HT-29 (cell line): ENCODE measurements at regions not wholly inside any gene's neighbourhood (a gene's known extent, or its start where the extent isn't known, plus 50 kb on each side); places are given as distances from the start of the nearest gene placed in this dataset.

Experiments
- DNase-seq: peaks from one replicate; pipeline ENCODE4 v3.0.0-alpha.2; 2015; ENCODE audit warnings: low spot score

- DNase-seq, result no peak
Observed at GRCh38 chr18:46378126-46378863, 274.1 kb downstream of the HAUS1 start.

GRCh38 chr18:46378864-46379207 lies 274.7 kb downstream of the HAUS1 start:
- no peak for DNase-seq

DNA sequence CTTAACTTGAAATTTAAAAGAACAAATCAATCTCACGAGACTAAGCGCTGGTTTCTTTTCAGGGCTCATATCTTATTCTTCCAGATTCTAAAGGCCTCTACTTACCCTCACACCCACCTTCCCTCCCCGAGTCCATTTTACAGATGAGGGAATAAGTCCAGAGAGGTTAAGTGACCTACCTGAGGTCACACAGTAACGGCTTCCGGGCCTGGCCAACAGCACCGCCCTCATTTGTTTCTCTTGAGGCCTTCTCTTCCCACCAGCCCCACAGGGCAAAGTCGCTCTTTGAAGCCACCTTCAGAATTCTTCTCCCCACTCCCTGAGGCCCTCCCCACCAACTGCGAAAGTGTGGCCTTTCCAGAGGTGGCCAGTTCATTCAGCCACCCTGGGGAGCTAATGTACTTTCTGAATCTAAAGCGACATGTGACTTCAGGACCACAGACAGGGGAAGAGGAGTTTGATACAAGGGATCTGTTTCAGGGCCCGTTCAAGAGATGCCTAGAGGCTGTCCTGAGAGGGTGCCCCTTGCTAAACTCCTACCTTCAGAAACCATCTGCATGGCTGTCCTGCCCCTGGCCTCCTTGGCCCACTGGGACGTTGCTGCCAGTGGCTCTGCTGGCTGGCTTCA lies 275.3 kb downstream of the HAUS1 start:
- DNase-seq, result no peak

- DNase-seq, result no peak
Observed at GRCh38 chr18:46385124-46385523, 271.9 kb downstream of the LOXHD1 start.

DNA sequence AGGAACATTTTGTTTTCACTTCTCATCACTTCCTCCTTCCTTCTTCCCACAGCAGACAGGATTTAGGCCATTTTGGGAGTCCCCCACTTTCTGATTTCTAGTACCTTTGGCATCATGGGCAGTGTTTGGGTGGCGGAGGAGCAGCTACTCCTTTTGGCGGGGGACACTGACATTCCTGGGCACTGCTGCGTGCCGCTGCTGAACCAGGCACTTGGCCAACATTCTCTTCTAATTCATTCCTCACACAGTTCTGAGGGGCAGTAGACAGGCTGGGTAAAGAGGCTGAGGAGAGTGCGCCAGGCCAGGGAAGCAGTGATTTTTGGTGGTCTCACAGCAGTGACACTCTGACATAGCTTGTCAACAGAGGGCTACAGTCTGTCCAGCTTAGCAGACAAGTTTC lies 270.2 kb downstream of the LOXHD1 start:
- no peak for DNase-seq

GRCh38 chr18:46387441-46388131 lies 269.4 kb downstream of the LOXHD1 start:
- no peak for DNase-seq

- no peak for DNase-seq
Observed at GRCh38 chr18:46388286-46388685, 268.7 kb downstream of the LOXHD1 start.

DNA sequence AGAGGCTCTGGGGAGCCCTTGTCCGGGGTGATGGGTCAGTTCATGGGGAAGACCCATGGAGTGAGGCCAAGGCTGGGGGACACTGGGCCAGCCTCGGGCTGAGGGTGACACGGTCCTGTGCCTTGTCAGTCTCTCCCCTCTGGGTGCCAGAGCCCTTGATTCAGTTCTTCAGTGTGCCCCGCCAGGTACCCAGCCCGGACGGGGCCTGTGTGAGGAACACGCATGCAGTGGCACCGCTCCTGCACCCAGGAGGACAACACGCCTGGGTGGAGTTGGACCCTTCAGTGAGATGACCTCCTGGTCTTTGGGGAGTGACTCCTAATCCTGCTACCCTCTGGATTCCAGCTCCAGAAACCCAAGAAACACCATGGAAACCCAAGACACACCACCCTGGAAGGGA lies 264.4 kb downstream of the LOXHD1 start:
- DNase-seq, result no peak

DNA sequence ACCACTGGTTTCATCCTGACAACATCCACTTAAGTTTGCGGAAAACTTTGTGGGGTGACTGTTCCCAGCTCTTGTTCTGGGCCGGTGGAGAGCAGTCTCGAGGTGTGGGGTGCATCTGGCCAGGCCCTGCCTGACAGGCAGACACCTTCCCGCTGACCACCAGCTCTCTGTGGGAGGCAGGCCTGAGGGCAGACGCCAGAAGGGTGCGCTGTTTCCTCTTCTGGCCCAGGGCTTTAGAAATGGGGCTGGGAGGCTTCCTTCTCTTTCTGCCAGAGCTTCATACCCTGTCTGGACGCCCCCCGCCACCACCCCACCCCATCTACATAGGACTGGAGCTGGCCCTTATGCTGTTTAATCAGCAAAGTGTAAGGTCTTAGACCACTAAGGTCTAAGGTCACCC lies 263.8 kb downstream of the LOXHD1 start:
- no peak for DNase-seq

GRCh38 chr18:46393961-46394360 lies 263.1 kb downstream of the LOXHD1 start:
- no peak for DNase-seq

DNA sequence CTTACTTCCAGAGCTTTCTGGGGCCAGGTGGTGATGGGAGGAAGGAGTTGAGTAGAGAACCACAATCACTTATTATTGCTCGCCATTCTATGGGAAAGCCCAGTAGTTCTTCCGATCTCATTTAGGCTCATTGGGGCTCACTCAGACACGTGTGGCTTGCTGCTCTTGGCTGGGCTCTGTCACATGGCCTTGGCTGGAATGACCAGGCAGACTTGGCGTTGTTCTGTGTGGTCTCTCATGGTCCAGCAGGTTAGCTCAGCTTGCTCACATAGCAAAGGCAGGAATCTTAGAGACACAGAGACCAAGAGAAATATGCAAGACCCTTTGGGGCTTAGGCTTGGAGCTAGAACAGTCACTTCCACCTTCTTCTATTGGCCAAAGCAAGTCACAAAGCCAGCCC lies 261.2 kb downstream of the LOXHD1 start:
- no peak for DNase-seq

GRCh38 chr18:46397174-46397573 lies 259.8 kb downstream of the LOXHD1 start:
- DNase-seq, result peak; percentile 6

DNA sequence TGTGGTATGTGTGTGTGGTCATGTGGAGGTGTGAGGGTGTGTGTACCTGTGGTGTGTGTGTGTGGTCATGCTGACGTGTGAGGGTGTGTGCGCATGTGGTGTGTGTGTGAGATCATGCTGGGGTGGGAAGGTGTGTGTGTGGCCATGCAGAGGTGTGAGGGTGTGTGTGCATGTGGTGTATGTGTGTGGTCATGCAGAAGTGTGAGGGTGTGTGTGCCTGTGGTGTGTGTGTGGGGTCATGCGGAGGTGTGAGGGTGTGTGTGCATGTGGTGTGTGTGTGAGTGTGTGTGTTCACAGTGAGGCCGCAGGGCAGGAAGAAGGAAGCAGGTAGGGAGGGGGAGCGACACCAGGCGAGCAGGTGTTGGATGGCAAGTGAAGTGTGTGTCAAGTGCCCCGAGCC lies 259.0 kb downstream of the LOXHD1 start:
- DNase-seq, result no peak

GRCh38 chr18:46398625-46399024 lies 258.4 kb downstream of the LOXHD1 start:
- DNase-seq, result no peak

DNA sequence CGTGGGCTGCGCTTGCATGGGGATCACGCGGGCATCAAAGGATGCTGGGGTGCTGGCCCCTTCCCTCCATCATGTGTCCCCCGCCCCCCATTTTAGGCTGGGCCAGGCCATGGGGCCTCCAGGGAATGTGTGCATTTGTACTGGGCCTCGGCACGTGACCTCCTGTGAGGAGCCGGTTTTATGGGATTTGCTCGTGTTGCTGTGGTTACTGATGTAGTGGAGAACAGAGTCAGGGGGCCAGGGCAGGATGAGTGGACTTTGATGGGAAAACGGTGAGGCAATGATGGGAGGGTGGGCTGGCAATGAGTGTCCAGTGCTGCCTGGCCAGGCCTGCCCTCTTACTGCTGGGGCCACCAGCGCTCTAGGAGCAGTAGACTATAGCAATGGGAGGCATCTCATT lies 257.7 kb downstream of the LOXHD1 start:
- no peak for DNase-seq

GRCh38 chr18:46400449-46400848 lies 256.6 kb downstream of the LOXHD1 start:
- no peak for DNase-seq

DNA sequence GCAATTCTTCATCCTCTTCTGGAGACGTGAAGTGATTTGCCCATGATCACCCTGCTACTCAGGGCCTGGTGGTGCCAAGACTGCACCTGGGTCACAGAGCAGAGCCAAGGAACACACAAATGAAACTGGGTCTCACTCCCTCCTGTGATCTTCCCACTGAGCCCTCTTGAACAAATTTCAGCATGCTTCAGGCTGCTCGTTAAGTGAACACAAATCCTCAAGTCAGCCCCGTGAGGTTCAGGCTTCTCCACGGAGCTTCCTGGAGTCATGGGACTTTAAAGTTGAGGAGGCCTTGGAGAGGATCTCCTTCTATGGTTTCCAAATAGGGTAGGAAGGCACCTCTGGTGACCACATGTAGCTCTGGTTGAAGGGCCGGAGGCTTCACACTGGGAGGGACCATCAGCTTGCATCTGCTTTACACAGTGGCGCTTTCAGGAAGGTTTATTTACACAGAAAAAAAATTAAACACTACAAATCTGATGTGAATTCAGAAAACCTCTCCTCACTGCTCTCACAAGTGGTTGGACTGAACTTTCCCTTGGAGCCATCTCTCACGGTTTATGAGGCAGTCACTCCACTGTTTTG lies 255.4 kb downstream of the LOXHD1 start:
- no peak for DNase-seq

GRCh38 chr18:46402396-46402795 lies 254.6 kb downstream of the LOXHD1 start:
- DNase-seq, result no peak

- DNase-seq, result no peak
Observed at GRCh38 chr18:46402945-46403344, 254.1 kb downstream of the LOXHD1 start.

GRCh38 chr18:46405832-46406538 lies 251.0 kb downstream of the LOXHD1 start:
- DNase-seq, result no peak

DNA sequence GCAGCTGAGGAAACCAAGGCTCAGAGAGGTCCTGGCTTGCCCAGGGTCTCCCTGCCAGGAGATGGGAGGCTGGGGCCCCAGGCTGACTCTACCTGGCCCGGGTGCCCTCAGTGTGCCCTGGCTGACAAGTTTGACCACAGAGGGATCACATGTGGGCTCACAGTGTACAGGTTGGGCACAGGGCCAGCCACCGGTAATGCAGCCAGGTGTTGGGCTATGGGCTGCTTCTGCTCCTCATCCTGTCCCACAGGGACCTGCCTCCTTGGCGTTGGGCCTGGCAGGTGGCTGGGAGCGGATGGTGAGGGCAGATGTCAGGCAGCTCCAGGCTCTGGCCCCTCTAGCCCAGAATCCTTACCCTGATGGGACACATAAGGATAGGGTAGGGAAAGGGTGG lies 250.5 kb downstream of the LOXHD1 start:
- no peak for DNase-seq
